Keratinocyte (primary cell): ENCODE measurements at regions not wholly inside any gene's neighbourhood (a gene's known extent, or its start where the extent isn't known, plus 50 kb on each side); places are given as distances from the start of the nearest gene placed in this dataset.

ENCODE experiments used
- DNase-seq: peaks from one replicate; pipeline ENCODE4 v3.0.0-alpha.2; 2011; ENCODE audit warnings: low read depth, missing footprints, low spot score
- FAIRE-seq: peaks from 2 replicates; lab custom pipeline; 2011; peaks lifted over from hg19 to GRCh38; lab: Jason Lieb, UNC
- H2AFZ ChIP-seq: 2 replicates; pipeline ENCODE4 v1.6.0; 2012; ENCODE audit warnings: low read length, control low read depth, inconsistent platforms; ENCODE audit not compliant: control insufficient read depth
- H3K27ac ChIP-seq: 2 replicates; pipeline ENCODE4 v1.5.1; 2011; ENCODE audit warnings: low read length; ENCODE audit not compliant: control insufficient read depth, insufficient read depth
- H3K27me3 ChIP-seq: 3 replicates; pipeline ENCODE4 v1.6.0; 2011; ENCODE audit warnings: low read length; ENCODE audit not compliant: control insufficient read depth, insufficient read depth; ENCODE audit errors: extremely low read depth
- H3K36me3 ChIP-seq, 2 experiments: 2 replicates in 1 of 2; 3 replicates in 1 of 2; pipeline ENCODE4 v1.5.1; 2011; ENCODE audit warnings: low read length in 2 of 2, mild to moderate bottlenecking in 1 of 2; ENCODE audit not compliant: control insufficient read depth in 2 of 2, insufficient read depth in 2 of 2; ENCODE audit errors: extremely low read depth in 1 of 2
- H3K4me1 ChIP-seq: 3 replicates; pipeline ENCODE4 v1.5.1; 2011; ENCODE audit warnings: low read length; ENCODE audit not compliant: control insufficient read depth, insufficient read depth; ENCODE audit errors: extremely low read depth
- H3K4me2 ChIP-seq: 3 replicates; pipeline ENCODE4 v1.6.0; 2011; ENCODE audit warnings: low read depth, low read length; ENCODE audit not compliant: control insufficient read depth, insufficient read depth; ENCODE audit errors: extremely low read depth
- H3K4me3 ChIP-seq, 3 experiments: fragments of 200-600 bp in 1 of 3; sonication (generic) in 1 of 3; 2 replicates in 2 of 3; 3 replicates in 1 of 3; pipeline ENCODE4 v1.5.1; 2011 to 2016; ENCODE audit warnings: low read length in 3 of 3, mild to moderate bottlenecking in 3 of 3, control low read depth in 2 of 3, inconsistent platforms in 1 of 3, low read depth in 1 of 3, mixed read lengths in 1 of 3, mixed run types in 1 of 3, moderate library complexity in 1 of 3; ENCODE audit not compliant: control insufficient read depth in 2 of 3, insufficient read depth in 2 of 3; ENCODE audit errors: extremely low read depth in 1 of 3
- H3K79me2 ChIP-seq: 2 replicates; pipeline ENCODE4 v1.6.0; 2012; ENCODE audit warnings: low read length; ENCODE audit not compliant: control insufficient read depth, insufficient read depth
- H3K9ac ChIP-seq: 3 replicates; pipeline ENCODE4 v1.6.0; 2011; ENCODE audit warnings: low read length; ENCODE audit not compliant: control insufficient read depth, insufficient read depth; ENCODE audit errors: extremely low read depth
- H3K9me1 ChIP-seq: 3 replicates; pipeline ENCODE4 v1.6.0; 2011; ENCODE audit warnings: low read length; ENCODE audit not compliant: control insufficient read depth, insufficient read depth; ENCODE audit errors: extremely low read depth
- H3K9me3 ChIP-seq: 2 replicates; pipeline ENCODE4 v1.5.1; 2012; ENCODE audit warnings: low read depth, low read length; ENCODE audit not compliant: control insufficient read depth
- H4K20me1 ChIP-seq: 3 replicates; pipeline ENCODE4 v1.6.0; 2011; ENCODE audit warnings: low read length; ENCODE audit not compliant: control insufficient read depth, insufficient read depth; ENCODE audit errors: extremely low read depth
- CTCF ChIP-seq, 3 experiments: IDR thresholded peaks in 1 of 3; conservative IDR thresholded peaks in 1 of 3; optimal IDR thresholded peaks in 1 of 3; 2 replicates in 2 of 3; 3 replicates in 1 of 3; pipeline versions ENCODE3 to v1.5.1; 2011; ENCODE audit warnings: low read length in 3 of 3, mild to moderate bottlenecking in 3 of 3, moderate library complexity in 2 of 3, control low read depth in 1 of 3, inconsistent platforms in 1 of 3; ENCODE audit not compliant: insufficient read depth in 2 of 3; ENCODE audit errors: extremely low read depth in 1 of 3
- EZH2 ChIP-seq: IDR thresholded peaks from one replicate; pipeline ENCODE4 v1.6.1; 2012; ENCODE audit warnings: inconsistent platforms, mild to moderate bottlenecking, low read length, moderate library complexity
- dilution Hi-C: fragments of 300-500 bp; cut with MboI; formaldehyde crosslinking; loops from one replicate; pipeline ENCODE4 v1.7.0; 2020; ENCODE audit warnings: low sequenced_read_pairs; ENCODE audit not compliant: extremely low pct_ligation_motif_present

GRCh38 chr10:109426987-109427386 is 496.3 kb downstream of the XPNPEP1 start:
- no peaks in the 10 kb centered on the region for H4K20me1 ChIP-seq
- no peak overlapping the region for H3K4me2 ChIP-seq
- no peaks in the 10 kb centered on the region for H3K9me1 ChIP-seq
- H3K36me3 ChIP-seq: no peaks in the 10 kb centered on the region
- H3K9ac ChIP-seq: no peak overlapping the region
- TF ChIP-seq EZH2 (no peak), CTCF (optimal IDR thresholded peaks at IDR 0.05 in 1 of 3, IDR thresholded peaks at IDR 0.05 in 1 of 3, conservative IDR thresholded peaks at IDR 0.05 in 1 of 3; ENCODE audit: extremely low read depth in 1 of 3, insufficient read depth in 2 of 3, low read length in 3 of 3) (no peak)
- H3K79me2 ChIP-seq: no peaks in the 10 kb centered on the region
- no peak overlapping the region for H3K4me3 ChIP-seq
- DNase-seq: no peak
- no peaks in the 10 kb centered on the region for H3K4me1 ChIP-seq
- H3K27me3 ChIP-seq: no peaks in the 10 kb centered on the region
- no peak for FAIRE-seq
- no peak overlapping the region for H3K27ac ChIP-seq
- dilution Hi-C loops: no loop called here
- no peaks in the 10 kb centered on the region for H3K9me3 ChIP-seq
- H2AFZ ChIP-seq: no peak overlapping the region

GRCh38 chr10:109418795-109419194 is 504.5 kb downstream of the XPNPEP1 start:
- Histone ChIP-seq H3K27ac (no peak overlapping the region), H3K4me3 (no peak overlapping the region), H3K9me1 (no peaks in the 10 kb centered on the region), H2AFZ (no peak overlapping the region), H3K4me1 (no peaks in the 10 kb centered on the region), H3K4me2 (no peak overlapping the region), H3K27me3 (no peaks in the 10 kb centered on the region), H3K79me2 (no peaks in the 10 kb centered on the region), H3K9ac (no peak overlapping the region), H3K36me3 (no peaks in the 10 kb centered on the region), H3K9me3 (no peaks in the 10 kb centered on the region), H4K20me1 (no peaks in the 10 kb centered on the region)
- dilution Hi-C loops: no loop called here
- no peak for FAIRE-seq
- DNase-seq: no peak
- no peak for TF ChIP-seq EZH2
- no peak for TF ChIP-seq CTCF (optimal IDR thresholded peaks at IDR 0.05 in 1 of 3, IDR thresholded peaks at IDR 0.05 in 1 of 3, conservative IDR thresholded peaks at IDR 0.05 in 1 of 3; ENCODE audit: extremely low read depth in 1 of 3, insufficient read depth in 2 of 3, low read length in 3 of 3)
